HCT116 (cell line): ENCODE measurements at regions not wholly inside any gene's neighbourhood (a gene's known extent, or its start where the extent isn't known, plus 50 kb on each side); places are given as distances from the start of the nearest gene placed in this dataset.

Experiments
- JUND ChIP-seq: IDR thresholded peaks from 2 replicates; pipeline ENCODE4 v1.6.1; 2012
- RAD21 ChIP-seq: IDR thresholded peaks from 2 replicates; pipeline ENCODE4 v1.6.1; 2012; ENCODE audit warnings: low read depth, mild to moderate bottlenecking
- ZNF274 ChIP-seq: fragments of 200-500 bp; sonication (Bioruptor generic); IDR thresholded peaks from 2 replicates; pipeline ENCODE4 v1.6.1; 2014; ENCODE audit warnings: mild to moderate bottlenecking, low read depth, low read length, inconsistent platforms
- TF ChIP-seq, protein P1 (sequence below), 3 experiments: fragments of 200-600 bp in 1 of 3; sonication (generic) in 1 of 3; IDR thresholded peaks in 2 of 3; conservative IDR thresholded peaks in 1 of 3; 2 replicates each; pipeline ENCODE4 v1.5.1; 2012 to 2017; ENCODE audit warnings: low read depth in 2 of 3, low read length in 2 of 3, antibody characterized with exemption in 1 of 3, borderline replicate concordance in 1 of 3, control low read depth in 1 of 3, mild to moderate bottlenecking in 1 of 3, mixed read lengths in 1 of 3, mixed run types in 1 of 3, moderate library complexity in 1 of 3; ENCODE audit not compliant: insufficient read depth in 1 of 3

DNA sequence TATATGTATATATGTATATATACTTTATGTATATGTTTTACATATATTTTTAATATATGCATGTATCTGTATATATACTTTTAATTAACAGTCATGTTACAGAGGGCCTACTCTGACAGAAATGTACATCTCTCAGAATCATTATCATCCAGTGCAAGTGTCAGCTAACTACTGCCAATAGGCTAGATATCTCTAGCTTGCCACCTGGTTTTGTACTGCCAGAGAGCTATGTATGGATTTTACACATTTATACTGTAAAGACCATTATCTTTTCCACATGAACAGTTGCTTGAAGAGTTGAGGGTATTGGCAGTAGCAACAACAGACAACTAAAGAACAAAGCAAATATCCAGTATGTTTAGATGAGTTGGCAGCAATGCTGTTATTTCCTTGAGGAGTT lies 99.7 kb upstream of the VGLL3 start:
- TF ChIP-seq, protein P1, sequence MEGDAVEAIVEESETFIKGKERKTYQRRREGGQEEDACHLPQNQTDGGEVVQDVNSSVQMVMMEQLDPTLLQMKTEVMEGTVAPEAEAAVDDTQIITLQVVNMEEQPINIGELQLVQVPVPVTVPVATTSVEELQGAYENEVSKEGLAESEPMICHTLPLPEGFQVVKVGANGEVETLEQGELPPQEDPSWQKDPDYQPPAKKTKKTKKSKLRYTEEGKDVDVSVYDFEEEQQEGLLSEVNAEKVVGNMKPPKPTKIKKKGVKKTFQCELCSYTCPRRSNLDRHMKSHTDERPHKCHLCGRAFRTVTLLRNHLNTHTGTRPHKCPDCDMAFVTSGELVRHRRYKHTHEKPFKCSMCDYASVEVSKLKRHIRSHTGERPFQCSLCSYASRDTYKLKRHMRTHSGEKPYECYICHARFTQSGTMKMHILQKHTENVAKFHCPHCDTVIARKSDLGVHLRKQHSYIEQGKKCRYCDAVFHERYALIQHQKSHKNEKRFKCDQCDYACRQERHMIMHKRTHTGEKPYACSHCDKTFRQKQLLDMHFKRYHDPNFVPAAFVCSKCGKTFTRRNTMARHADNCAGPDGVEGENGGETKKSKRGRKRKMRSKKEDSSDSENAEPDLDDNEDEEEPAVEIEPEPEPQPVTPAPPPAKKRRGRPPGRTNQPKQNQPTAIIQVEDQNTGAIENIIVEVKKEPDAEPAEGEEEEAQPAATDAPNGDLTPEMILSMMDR (IDR thresholded peaks at IDR 0.05 in 2 of 3, conservative IDR thresholded peaks at IDR 0.05 in 1 of 3; ENCODE audit: borderline replicate concordance in 1 of 3, insufficient read depth in 1 of 3, low read depth in 2 of 3, low read length in 2 of 3): no peak
- TF ChIP-seq ZNF274 (no peak), JUND (no peak), RAD21 (no peak)
